GM12865 (cell line): ENCODE measurements at regions not wholly inside any gene's neighbourhood (a gene's known extent, or its start where the extent isn't known, plus 50 kb on each side); places are given as distances from the start of the nearest gene placed in this dataset.

Experiments
- DNase-seq: peaks from one replicate; pipeline ENCODE4 v3.0.0; 2010; ENCODE audit warnings: low read depth
- H3K4me3 ChIP-seq: 2 replicates; pipeline ENCODE4 v1.5.1; 2011; ENCODE audit warnings: mild to moderate bottlenecking, low read depth, low read length, control low read depth
- TF ChIP-seq, protein P1 (sequence below): IDR thresholded peaks from 2 replicates; pipeline ENCODE4 v1.5.1; 2011; ENCODE audit warnings: low read length, control low read depth, low read depth, inconsistent platforms; ENCODE audit not compliant: insufficient read depth; ENCODE audit errors: missing control alignments

- no peak for DNase-seq
- TF ChIP-seq, protein P1, sequence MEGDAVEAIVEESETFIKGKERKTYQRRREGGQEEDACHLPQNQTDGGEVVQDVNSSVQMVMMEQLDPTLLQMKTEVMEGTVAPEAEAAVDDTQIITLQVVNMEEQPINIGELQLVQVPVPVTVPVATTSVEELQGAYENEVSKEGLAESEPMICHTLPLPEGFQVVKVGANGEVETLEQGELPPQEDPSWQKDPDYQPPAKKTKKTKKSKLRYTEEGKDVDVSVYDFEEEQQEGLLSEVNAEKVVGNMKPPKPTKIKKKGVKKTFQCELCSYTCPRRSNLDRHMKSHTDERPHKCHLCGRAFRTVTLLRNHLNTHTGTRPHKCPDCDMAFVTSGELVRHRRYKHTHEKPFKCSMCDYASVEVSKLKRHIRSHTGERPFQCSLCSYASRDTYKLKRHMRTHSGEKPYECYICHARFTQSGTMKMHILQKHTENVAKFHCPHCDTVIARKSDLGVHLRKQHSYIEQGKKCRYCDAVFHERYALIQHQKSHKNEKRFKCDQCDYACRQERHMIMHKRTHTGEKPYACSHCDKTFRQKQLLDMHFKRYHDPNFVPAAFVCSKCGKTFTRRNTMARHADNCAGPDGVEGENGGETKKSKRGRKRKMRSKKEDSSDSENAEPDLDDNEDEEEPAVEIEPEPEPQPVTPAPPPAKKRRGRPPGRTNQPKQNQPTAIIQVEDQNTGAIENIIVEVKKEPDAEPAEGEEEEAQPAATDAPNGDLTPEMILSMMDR, result no peak
- H3K4me3 ChIP-seq, result no peak overlapping the region
These were observed 1323.0 kb downstream of the BRD1 start for GRCh38 chr22:48504519-48505140.

DNA sequence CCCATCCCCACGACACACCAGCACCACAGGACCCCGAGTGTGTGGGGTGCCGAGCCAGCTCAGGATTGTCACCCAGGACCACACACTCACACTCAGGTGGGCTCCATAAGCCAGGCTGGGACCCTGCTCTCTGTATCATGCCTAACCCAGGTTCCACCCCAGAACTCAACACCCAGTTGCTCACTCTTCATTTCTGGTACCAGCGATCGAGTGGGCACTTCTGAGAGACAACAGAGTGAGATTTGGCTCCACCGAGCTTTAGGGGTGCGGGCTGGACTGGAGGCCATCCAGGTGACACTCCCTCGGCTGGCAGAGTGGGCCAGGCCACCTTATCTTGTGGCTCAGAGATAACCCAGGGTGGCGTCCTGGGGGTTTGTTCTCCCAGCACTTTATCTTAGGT is 1323.8 kb downstream of the BRD1 start:
- H3K4me3 ChIP-seq, result no peak overlapping the region
- DNase-seq, result no peak
- TF ChIP-seq, protein P1, result no peak

DNA sequence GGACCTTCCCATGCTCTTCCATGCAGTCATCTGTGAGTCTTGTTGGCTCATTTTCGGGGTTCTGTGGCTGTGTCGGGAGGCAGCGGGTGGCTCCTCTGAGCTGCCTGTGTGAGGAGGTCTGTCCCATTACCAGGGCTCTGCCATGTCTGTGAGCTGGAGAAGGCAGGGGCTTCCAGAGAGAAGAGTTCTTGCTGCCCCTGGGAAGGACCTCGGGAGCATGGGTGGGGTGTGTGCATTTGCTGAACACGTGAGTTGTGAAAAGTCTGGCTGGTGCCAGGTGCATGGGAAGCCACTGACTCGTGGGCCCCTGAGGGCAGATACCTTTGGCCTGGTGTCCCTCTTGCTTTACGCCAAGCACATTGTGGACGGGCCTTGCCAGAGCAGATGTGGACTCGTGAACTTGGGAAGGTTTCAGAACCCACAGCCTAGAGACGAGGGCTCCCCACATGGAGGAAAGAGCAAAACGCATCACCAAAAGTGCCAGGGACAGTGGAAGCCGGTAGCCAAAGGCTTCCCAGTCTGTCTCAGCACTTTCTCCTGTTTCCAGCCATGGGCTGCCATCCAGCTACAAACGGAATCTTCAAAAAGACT is 1324.5 kb downstream of the BRD1 start:
- TF ChIP-seq, protein P1, result no peak
- H3K4me3 ChIP-seq, result no peak overlapping the region
- no peak for DNase-seq

- DNase-seq, result no peak
- no peak overlapping the region for H3K4me3 ChIP-seq
- TF ChIP-seq, protein P1, result no peak
These were observed 1326.4 kb downstream of the BRD1 start for GRCh38 chr22:48501231-48501750.

DNA sequence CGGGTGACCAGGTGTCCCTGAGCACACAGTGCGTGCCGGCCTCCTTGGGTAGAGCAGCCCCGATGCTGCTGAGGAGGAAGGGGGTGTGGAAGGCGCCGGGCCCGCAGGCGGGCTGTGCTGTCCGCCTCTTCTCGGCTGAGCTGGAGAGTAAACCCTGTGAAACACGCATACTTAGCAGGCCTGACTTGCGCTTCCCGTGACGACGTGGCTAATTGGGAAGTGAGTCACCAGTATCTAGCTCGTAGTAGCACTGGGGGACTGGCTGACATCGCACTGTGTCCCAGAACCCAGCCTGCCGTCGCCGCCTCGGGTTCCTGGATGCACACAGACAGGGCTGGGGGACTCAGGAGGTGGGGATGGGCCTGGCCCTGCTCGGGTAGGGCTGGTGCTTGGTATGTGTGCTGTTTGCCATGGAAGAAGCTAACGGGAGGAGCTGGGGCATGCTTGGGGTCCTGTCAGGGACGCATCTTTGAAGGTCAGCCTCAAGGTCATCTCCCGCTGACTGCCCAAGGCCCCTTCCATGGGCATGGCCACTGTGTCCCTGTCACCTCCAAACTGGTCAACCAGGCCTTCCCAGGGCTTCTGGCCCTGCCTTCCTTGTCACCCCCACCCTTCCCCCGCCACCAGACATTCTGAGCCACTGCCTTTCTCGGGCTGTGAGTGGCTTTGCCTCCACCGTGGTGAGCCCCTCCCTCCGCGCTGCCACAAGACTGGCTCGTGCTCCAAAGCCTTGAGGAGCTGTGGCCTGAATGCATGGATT is 1327.0 kb downstream of the BRD1 start:
- H3K4me3 ChIP-seq, result no peak overlapping the region
- TF ChIP-seq, protein P1, result no peak
- DNase-seq, result no peak

DNA sequence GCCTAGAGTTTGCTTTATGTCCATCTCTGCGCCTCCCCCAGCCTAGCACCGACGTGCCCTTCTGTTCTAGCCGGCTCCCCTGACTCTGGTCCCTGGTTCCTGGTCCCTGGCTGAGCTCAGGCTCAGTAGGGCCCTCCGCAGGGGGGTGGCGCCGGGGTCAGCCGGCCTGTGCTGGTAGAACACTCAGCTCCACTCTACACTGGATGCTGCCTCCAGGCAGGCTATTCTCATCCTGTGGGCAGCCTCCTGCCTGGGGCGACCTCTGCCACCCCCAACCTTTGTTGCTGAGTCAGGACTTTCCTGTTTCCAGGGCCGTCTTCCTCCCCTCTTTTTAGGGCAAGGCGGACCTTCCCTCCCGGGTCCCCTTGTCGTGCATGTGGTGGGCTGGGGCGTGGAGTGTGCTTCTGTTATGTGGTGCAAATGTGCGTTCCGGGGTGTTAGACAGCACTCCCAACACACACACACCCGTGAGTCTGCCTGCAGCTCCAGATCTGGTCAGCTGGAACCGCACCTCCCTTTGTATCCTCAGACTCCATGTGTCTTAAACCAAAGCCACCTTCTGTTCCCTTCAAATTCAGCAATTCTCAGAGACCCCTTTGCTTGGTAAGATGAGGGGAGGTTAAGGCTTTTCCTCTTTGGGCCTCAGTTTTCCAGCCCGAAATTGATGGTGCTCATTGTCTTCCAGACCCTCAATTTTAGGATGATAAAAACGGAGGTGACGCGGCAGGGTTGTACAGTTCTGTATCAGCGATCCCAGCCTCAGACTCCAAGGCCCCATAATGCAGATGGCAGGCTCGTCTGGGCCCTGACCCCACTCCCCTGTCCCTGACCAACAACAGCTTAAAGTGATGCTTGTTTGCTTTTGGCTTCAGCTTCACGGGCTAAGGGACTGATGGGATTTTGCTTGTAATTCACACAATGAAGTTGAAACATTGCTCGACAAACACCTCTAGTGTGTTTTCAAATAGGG is 1327.9 kb downstream of the BRD1 start:
- H3K4me3 ChIP-seq, result no peak overlapping the region
- TF ChIP-seq, protein P1, result no peak
- no peak for DNase-seq
